K562 (cell line): ENCODE measurements at regions not wholly inside any gene's neighbourhood (a gene's known extent, or its start where the extent isn't known, plus 50 kb on each side); places are given as distances from the start of the nearest gene placed in this dataset.

Source experiments
- ATAC-seq: fragments of 200-7000 bp; cut with Tn5 transposase; 3 replicates; pipeline ENCODE4 v1.9.1; 2020; ENCODE audit warnings: moderate library complexity
- BruUV-seq: library from RNA; stranded (reverse); fragments of 400-500 nt; replicated peaks from 2 replicates; lab custom pipeline; 2021; lab: Mats Ljungman, UMichigan
- CTCF ChIA-PET: fragments of 300-600 bp; formaldehyde crosslinking; extraction: SDS; loops from one replicate; lab custom pipeline; 2021; ENCODE audit warnings: low intra/inter-chr PET ratio; lab: Yijun Ruan, JAX
- POLR2A ChIA-PET: fragments of 300-600, 350-650 bp; sonication (Branson Sonifier 250); formaldehyde crosslinking; extraction: SDS; loops from one replicate; lab custom pipeline; 2021; ENCODE audit warnings: antibody characterized with exemption, inconsistent platforms; lab: Yijun Ruan, JAX
- DNase-seq, 4 experiments: peaks; one replicate each; pipeline versions ENCODE4 v3.0.0 to v3.0.0-alpha.2; 2011 to 2018; ENCODE audit warnings: low spot score in 3 of 4, mixed read lengths in 3 of 4; ENCODE audit errors: extremely low read depth in 1 of 4
- FAIRE-seq: peaks from 2 replicates; lab custom pipeline; 2011; peaks lifted over from hg19 to GRCh38; lab: Jason Lieb, UNC
- H2AFZ ChIP-seq: 2 replicates; pipeline ENCODE4 v1.6.0; 2011; ENCODE audit warnings: low read depth, low read length, control low read depth, inconsistent platforms
- H3K27ac ChIP-seq: fragments of 200-600 bp; 3 replicates; pipeline ENCODE4 v1.8.0; 2011; ENCODE audit warnings: low read depth, mild to moderate bottlenecking, control low read depth, inconsistent platforms, low read length, moderate library complexity, mixed read lengths; ENCODE audit errors: extremely low read depth
- H3K27me3 ChIP-seq, 2 experiments: fragments of 300-600 bp in 1 of 2; 2 replicates in 1 of 2; 3 replicates in 1 of 2; pipeline versions ENCODE4 v1.6.0 to v1.8.0; 2011; ENCODE audit warnings: inconsistent platforms in 2 of 2, low read length in 2 of 2, mild to moderate bottlenecking in 1 of 2, mixed read lengths in 1 of 2, moderate library complexity in 1 of 2; ENCODE audit not compliant: control insufficient read depth in 2 of 2, insufficient read depth in 2 of 2
- H3K36me3 ChIP-seq: fragments of 300-600 bp; 3 replicates; pipeline ENCODE4 v1.8.0; 2011; ENCODE audit warnings: mild to moderate bottlenecking, low read length, inconsistent platforms; ENCODE audit not compliant: control insufficient read depth, insufficient read depth
- H3K4me1 ChIP-seq, 2 experiments: fragments of 200-600 bp in 1 of 2; replicated peaks in 1 of 2; 2 replicates in 1 of 2; 3 replicates in 1 of 2; pipeline versions ENCODE4 v1.5.1 to v1.8.0; 2011; ENCODE audit warnings: inconsistent platforms in 2 of 2, low read length in 2 of 2, mild to moderate bottlenecking in 1 of 2, mixed read lengths in 1 of 2, moderate library complexity in 1 of 2; ENCODE audit not compliant: control insufficient read depth in 2 of 2, insufficient read depth in 2 of 2
- H3K4me2 ChIP-seq: 2 replicates; pipeline ENCODE4 v1.6.1; 2011; ENCODE audit warnings: low read length, control low read depth, inconsistent platforms, mixed read lengths; ENCODE audit not compliant: insufficient read depth
- H3K4me3 ChIP-seq: fragments of 200-600 bp; sonication (generic), shearing (Covaris generic); 2 replicates; pipeline ENCODE4 v1.5.1; 2016; ENCODE audit warnings: control low read depth, inconsistent platforms
- H3K79me2 ChIP-seq: fragments of 200-600 bp; 3 replicates; pipeline ENCODE4 v1.8.0; 2011; ENCODE audit warnings: low read length, inconsistent platforms; ENCODE audit not compliant: control insufficient read depth, insufficient read depth
- H3K9ac ChIP-seq, 2 experiments: 2 replicates each; pipeline versions ENCODE4 v1.6.0 to v1.6.1; 2011; ENCODE audit warnings: low read depth in 2 of 2, low read length in 2 of 2, control low read depth in 1 of 2, inconsistent platforms in 1 of 2, mild to moderate bottlenecking in 1 of 2, mixed read lengths in 1 of 2; ENCODE audit not compliant: insufficient read depth in 1 of 2
- H3K9me1 ChIP-seq: one replicate; pipeline ENCODE4 v1.6.0; 2011; ENCODE audit warnings: inconsistent platforms, mild to moderate bottlenecking, low read length, moderate library complexity; ENCODE audit not compliant: control insufficient read depth, insufficient read depth
- H3K9me3 ChIP-seq: replicated peaks from 2 replicates; pipeline ENCODE4 v1.5.1; 2011; ENCODE audit warnings: low read depth, low read length, inconsistent platforms; ENCODE audit not compliant: control insufficient read depth, insufficient read depth
- H4K20me1 ChIP-seq: replicated peaks from 2 replicates; pipeline ENCODE4 v1.6.1; 2011; ENCODE audit warnings: low read length, inconsistent platforms, mixed read lengths; ENCODE audit not compliant: control insufficient read depth, insufficient read depth
- BRF2 ChIP-seq: IDR thresholded peaks from 3 replicates; pipeline ENCODE4 v1.6.1; 2011; ENCODE audit warnings: borderline replicate concordance, mild to moderate bottlenecking; ENCODE audit not compliant: insufficient read length, insufficient read depth
- HDAC1 ChIP-seq, 2 experiments: fragments of 450-650 bp; IDR thresholded peaks; 2 replicates each; pipeline ENCODE4 v1.6.1; 2016 to 2017; ENCODE audit warnings: inconsistent platforms in 1 of 2, mild to moderate bottlenecking in 1 of 2, moderate library complexity in 1 of 2
- HDAC2 ChIP-seq: fragments of 450-650 bp; IDR thresholded peaks from 2 replicates; pipeline ENCODE4 v1.6.1; 2016; ENCODE audit warnings: mild to moderate bottlenecking
- MECOM ChIP-seq: fragments of 250-450 bp; sonication (Bioruptor Pico); IDR thresholded peaks from 2 replicates; pipeline ENCODE4 v1.8.0; 2022; ENCODE audit warnings: inconsistent platforms
- NFIC ChIP-seq: fragments of 450-650 bp; IDR thresholded peaks from 2 replicates; pipeline ENCODE4 v1.6.1; 2017; ENCODE audit warnings: mild to moderate bottlenecking, inconsistent platforms
- PML ChIP-seq: IDR thresholded peaks from 2 replicates; pipeline ENCODE4 v1.6.1; 2012; ENCODE audit warnings: low read length, inconsistent platforms
- POLR2B ChIP-seq: fragments of 450-650 bp; IDR thresholded peaks from 2 replicates; pipeline ENCODE4 v1.6.1; 2018; ENCODE audit warnings: low read depth; ENCODE audit not compliant: partially characterized antibody
- POLR2G ChIP-seq: fragments of 200-400 bp; formaldehyde crosslinking; IDR thresholded peaks from 2 replicates; pipeline ENCODE4 v1.6.1; 2017; ENCODE audit warnings: low read depth, mild to moderate bottlenecking, antibody characterized with exemption, low read length, moderate library complexity
- RERE ChIP-seq: sonication (generic); formaldehyde crosslinking; IDR thresholded peaks from 2 replicates; pipeline ENCODE4 v1.8.0; 2023; ENCODE audit warnings: missing genetic modification reagents, mild to moderate bottlenecking, borderline replicate concordance
- RUNX1 ChIP-seq: sonication (generic); IDR thresholded peaks from 2 replicates; pipeline ENCODE4 v1.6.1; 2016; ENCODE audit warnings: antibody characterized with exemption, low read depth
- SNIP1 ChIP-seq: fragments of 450-650 bp; IDR thresholded peaks from 2 replicates; pipeline ENCODE4 v1.7.1; 2017; ENCODE audit warnings: low read depth, mild to moderate bottlenecking
- ZNF24 ChIP-seq: fragments of 450-650 bp; IDR thresholded peaks from 2 replicates; pipeline ENCODE4 v1.6.1; 2016
- WGBS: fragments of 100-300 bp; shearing (Covaris generic); methylation state at CpG from one replicate; pipeline ENCODE4 v1.1.6; 2016; ENCODE audit warnings: low coverage, mixed read lengths; ENCODE audit not compliant: insufficient coverage; ENCODE audit errors: missing lambda C conversion rate; 5-methylcytosine and 5-hydroxymethylcytosine counted together
- in situ Hi-C: fragments of 300-500 bp; cut with MboI; formaldehyde crosslinking; loops from 4 replicates; pipeline ENCODE4 v1.15.0; 2018; ENCODE audit warnings: inconsistent platforms, mixed read lengths
- intact Hi-C: fragments of 100-400 bp; cut with micrococcal nuclease; formaldehyde crosslinking; loops from 2 replicates; pipeline ENCODE4 v1.14.2; 2022

- Histone ChIP-seq H3K27ac (no peak overlapping the region), H2AFZ (no peak overlapping the region), H3K9me1 (no peaks in the 10 kb centered on the region), H3K79me2 (no peaks in the 10 kb centered on the region), H3K4me3 (no peak overlapping the region), H3K9me3 (no peaks in the 10 kb centered on the region), H3K4me2 (no peak overlapping the region), H4K20me1 (no peaks in the 10 kb centered on the region)
- WGBS = 3% methylated on average over 3 of the region's 3 CpGs
- CTCF ChIA-PET = no interaction called here
- in situ Hi-C loops = no loop called here
- no peak for FAIRE-seq
- TF ChIP-seq SNIP1 = no peak
- TF ChIP-seq NFIC = no peak
- TF ChIP-seq RERE (CRISPR knock-in tag) = no peak
- TF ChIP-seq HDAC1 (IDR thresholded peaks at IDR 0.05) = no peak
- TF ChIP-seq PML = no peak
- TF ChIP-seq BRF2 = no peak
- TF ChIP-seq POLR2G = no peak
- no peak for TF ChIP-seq HDAC2
- no peak for TF ChIP-seq RUNX1
- TF ChIP-seq ZNF24 = no peak
- no peak for TF ChIP-seq POLR2B
- no peak for TF ChIP-seq MECOM (CRISPR knock-in tag)
- TF ChIP-seq, all 486 proteins: peak for 0
- POLR2A ChIA-PET = no interaction called here
- DNase-seq = no peak
- no peaks in the 10 kb centered on the region for H3K4me1 ChIP-seq
- no TSS peak for BruUV-seq
- no peaks in the 10 kb centered on the region for H3K27me3 ChIP-seq
- intact Hi-C loops = no loop called here
- no peak for ATAC-seq
- no peaks in the 10 kb centered on the region for H3K36me3 ChIP-seq
- no peak overlapping the region for H3K9ac ChIP-seq
Observed at GRCh38 chr4:66501997-66502396, 831.7 kb upstream of the EPHA5 start.
